ENCODE measurements at regions not wholly inside any gene's neighbourhood (a gene's known extent, or its start where the extent isn't known, plus 50 kb on each side); places are given as distances from the start of the nearest gene placed in this dataset.

DNA sequence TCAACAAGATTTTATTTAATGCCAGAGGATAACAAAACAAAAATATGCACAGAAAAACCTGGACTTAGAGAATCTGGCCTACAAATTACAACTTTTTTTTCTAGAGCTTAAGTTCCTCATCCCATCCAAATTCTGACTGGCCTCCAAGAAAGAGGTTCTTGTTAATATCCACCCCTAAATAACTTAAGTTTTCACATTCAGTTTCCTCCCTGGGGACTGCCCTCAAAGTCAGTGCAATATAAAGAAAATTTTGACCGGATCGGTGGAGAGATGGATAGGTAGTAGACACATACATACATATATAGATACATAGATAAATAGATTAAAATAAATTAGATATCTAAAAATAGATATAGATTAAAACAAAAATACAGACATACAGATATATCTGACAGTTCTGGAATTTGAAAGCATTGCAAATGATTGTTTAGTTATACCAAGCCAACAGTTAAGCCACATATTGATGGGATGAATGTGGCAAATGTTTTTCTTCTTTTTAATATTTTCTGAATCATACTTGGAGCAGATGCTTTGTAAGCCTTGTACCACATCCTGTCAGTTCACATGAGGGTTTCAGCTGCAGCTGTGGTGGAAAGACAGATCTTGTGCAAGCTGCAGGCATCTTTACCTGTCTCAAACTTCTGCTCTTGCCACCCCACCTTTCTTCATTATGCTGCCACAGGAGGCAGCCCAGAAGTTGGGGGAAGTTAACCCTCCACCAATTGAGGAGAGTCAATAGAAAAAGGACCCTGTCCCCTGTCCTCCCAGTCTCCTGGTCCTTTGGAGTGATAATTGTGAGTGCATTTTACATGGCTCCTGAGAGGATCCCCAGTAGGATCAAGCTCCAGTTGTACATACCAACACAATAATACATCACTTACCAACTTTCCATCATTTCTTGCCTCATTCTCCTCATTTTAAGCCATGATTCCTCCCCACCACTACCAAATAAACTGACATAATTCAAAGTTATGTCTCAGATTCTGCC lies 58.5 kb upstream of the PRDM8 start:
- H3K27ac ChIP-seq = no peak overlapping the region

DNA sequence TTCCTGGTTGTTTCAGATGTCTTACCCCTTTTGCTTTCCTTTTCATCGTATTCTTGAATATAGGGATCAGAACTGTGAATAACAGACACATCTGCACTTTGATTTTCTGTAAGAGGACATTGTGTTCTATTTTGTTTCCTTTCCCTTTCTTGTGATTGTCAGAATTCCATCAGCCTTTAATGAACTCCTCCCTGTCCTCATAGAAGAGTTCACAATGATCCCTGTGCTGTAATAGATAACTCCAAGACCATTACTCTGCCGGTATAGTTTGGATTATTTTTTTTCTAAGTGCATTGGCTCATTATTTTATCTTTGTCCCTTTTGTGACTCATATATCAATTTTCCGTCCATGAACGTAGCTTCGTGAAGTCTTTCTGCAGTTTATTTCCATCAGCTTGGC lies 59.7 kb upstream of the PRDM8 start:
- TF ChIP-seq, protein P1, sequence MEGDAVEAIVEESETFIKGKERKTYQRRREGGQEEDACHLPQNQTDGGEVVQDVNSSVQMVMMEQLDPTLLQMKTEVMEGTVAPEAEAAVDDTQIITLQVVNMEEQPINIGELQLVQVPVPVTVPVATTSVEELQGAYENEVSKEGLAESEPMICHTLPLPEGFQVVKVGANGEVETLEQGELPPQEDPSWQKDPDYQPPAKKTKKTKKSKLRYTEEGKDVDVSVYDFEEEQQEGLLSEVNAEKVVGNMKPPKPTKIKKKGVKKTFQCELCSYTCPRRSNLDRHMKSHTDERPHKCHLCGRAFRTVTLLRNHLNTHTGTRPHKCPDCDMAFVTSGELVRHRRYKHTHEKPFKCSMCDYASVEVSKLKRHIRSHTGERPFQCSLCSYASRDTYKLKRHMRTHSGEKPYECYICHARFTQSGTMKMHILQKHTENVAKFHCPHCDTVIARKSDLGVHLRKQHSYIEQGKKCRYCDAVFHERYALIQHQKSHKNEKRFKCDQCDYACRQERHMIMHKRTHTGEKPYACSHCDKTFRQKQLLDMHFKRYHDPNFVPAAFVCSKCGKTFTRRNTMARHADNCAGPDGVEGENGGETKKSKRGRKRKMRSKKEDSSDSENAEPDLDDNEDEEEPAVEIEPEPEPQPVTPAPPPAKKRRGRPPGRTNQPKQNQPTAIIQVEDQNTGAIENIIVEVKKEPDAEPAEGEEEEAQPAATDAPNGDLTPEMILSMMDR (conservative IDR thresholded peaks at IDR 0.05) = no peak
- H3K27ac ChIP-seq = no peak overlapping the region

More for the DNA sequence above, 58.5 kb upstream of the PRDM8 start:
- TF ChIP-seq, protein P1 (conservative IDR thresholded peaks at IDR 0.05) = no peak

DNA sequence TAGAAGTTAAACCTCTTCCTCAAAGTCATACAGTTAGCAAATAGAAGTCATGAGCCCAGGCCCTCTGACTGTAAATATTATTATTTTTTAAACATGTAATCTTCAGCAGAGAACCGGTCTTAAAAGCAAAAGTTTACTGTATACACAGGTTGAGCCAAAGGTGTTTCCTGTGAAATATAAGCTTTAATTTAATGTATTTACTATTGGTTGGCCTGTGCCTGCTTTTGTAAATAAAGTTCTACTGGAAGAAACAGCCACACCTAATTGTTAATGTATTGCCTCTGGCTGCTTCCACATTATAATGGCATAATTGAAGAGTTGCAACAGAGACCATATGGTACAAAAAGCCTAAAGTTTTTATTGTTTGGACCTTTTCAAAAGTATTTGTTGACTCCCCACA lies 61.0 kb upstream of the PRDM8 start:
- TF ChIP-seq, protein P1 (conservative IDR thresholded peaks at IDR 0.05) = no peak
- peak overlapping the region; percentile 3; the same call in 1 of the 2 replicates for H3K27ac ChIP-seq

DNA sequence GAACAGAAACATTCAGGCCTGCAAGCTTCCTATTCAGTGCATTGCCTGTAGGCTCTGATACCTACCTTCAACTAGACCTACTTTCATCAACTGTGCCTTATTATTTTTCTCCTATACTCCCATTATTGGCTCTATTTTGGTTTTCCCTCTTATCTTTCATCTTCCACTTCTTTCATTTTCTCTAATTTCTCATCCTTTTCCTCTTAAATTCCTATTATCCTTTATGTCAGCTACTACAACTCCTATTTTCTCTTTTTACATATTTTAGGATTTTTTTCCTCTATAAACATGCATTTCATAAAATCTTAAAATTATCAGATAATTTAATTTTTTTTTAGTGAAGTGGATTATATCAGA lies 61.6 kb upstream of the PRDM8 start:
- TF ChIP-seq, protein P1 (conservative IDR thresholded peaks at IDR 0.05) = no peak

DNA sequence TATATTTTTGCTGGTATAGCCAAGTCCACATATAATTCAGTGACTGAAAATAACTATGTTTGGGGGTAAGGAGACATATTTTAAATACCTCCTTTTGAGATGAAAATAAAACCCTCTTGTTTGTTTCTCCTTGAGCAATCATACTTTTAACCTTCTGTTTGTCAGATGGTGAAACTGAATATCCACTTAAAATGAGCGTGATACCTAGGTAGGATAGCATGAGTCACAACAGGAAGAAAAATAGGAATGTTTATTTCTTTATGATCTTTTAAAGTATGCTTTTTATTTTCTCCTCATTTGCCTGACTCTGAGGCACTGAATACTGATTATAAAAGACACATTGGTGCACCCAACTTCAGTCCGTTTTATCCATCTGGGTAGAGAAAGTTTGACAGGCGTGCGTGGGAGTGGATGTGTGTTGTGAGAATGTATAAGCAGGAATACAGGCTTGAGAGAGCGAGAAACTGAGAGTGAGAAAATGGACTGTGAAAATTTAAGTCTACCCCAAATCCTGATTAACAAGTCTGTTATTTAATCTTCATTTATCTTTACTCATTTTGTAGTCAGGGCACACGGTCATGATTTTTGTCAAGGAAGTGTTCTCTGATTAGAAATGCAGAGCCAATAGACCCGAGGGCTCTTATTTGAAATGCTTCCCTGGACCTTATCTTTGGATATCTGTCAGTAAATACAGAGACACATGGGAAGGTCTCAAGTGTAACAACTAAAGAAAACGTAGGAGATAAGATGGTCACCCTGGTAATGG lies 62.1 kb upstream of the ANTXR2 start:
- TF ChIP-seq, protein P1 (conservative IDR thresholded peaks at IDR 0.05) = no peak
- peak overlapping the region; percentile 3; the same call in 1 of the 2 replicates for H3K27ac ChIP-seq

More for the DNA sequence above, 61.6 kb upstream of the PRDM8 start:
- peak overlapping the region; percentile 3; the same call in 1 of the 2 replicates for H3K27ac ChIP-seq

DNA sequence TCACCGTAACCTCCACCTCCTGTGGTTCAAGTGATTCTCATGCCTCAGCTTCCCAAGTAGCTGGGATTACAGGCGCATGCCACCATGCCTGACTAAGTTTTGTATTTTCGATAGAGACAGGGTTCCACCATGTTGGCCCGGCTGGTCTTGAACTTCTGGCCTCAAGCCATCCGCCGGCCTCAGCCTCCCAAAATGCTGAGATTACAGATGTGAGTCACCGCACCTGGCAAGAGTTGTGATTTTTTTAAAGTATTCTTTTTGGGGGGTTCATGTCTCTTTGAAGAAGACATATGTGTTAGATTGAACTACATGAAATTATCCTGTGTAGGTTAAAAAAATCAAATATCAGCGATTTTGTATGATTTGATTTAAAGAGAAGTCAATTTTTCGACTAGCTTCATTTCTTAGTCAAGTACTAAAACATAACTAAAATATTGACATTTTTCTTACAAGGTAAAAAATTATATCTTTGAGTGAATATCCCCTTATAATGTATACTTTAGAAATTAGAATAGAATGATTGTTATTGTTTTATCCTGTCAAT lies 60.3 kb upstream of the ANTXR2 start:
- TF ChIP-seq, protein P1 (conservative IDR thresholded peaks at IDR 0.05) = no peak

DNA sequence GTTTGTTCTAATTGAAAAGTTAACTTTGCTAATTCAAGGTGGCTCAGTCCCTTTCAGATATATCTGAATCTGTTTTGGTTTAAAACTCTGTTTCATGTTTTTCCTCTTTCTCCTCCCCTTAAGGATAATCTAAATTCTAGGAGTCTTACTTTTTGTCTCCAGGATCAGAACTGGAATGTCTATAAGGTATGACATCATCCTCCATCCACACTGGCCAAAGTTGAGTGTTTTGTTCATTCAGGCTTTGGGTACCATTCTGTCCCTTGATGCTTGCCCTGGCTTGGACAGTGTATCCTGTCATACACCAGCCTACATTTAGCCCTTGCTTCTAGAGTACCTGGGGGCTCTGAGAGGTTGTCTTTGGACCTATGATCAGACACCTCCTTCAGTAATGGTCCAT lies 56.8 kb upstream of the ANTXR2 start:
- TF ChIP-seq, protein P1 (conservative IDR thresholded peaks at IDR 0.05) = no peak
- no peak overlapping the region for H3K27ac ChIP-seq

More for the DNA sequence above, 60.3 kb upstream of the ANTXR2 start:
- no peak overlapping the region for H3K27ac ChIP-seq
